Fibroblast of lung (primary cell): ENCODE measurements at regions not wholly inside any gene's neighbourhood (a gene's known extent, or its start where the extent isn't known, plus 50 kb on each side); places are given as distances from the start of the nearest gene placed in this dataset.

Experiments used
- DNase-seq, 2 donors: peaks; one replicate each; pipeline versions ENCODE4 v3.0.0 to v3.0.0-alpha.2; 2010; ENCODE audit warnings: low read depth in 2 of 2
- H2AFZ ChIP-seq: 2 replicates; pipeline ENCODE4 v1.5.1; 2012; ENCODE audit warnings: low read length, control low read depth, inconsistent platforms
- H3K27ac ChIP-seq: 2 replicates; pipeline ENCODE4 v1.5.1; 2011; ENCODE audit warnings: low read length, control low read depth; ENCODE audit not compliant: insufficient read depth
- H3K27me3 ChIP-seq: 2 replicates; pipeline ENCODE4 v1.5.1; 2011; ENCODE audit warnings: mild to moderate bottlenecking, low read length; ENCODE audit not compliant: control insufficient read depth, insufficient read depth
- H3K36me3 ChIP-seq: 2 replicates; pipeline ENCODE4 v1.5.1; 2011; ENCODE audit warnings: low read length; ENCODE audit not compliant: control insufficient read depth, insufficient read depth
- H3K4me1 ChIP-seq: 2 replicates; pipeline ENCODE4 v1.5.1; 2011; ENCODE audit warnings: low read length; ENCODE audit not compliant: control insufficient read depth, insufficient read depth; ENCODE audit errors: extremely low read depth
- H3K4me2 ChIP-seq: 2 replicates; pipeline ENCODE4 v1.5.1; 2011; ENCODE audit warnings: low read length, control low read depth; ENCODE audit not compliant: insufficient read depth; ENCODE audit errors: extremely low read depth
- H3K4me3 ChIP-seq, 4 experiments: fragments of 200-600 bp in 1 of 4; sonication (generic) in 1 of 4; replicated peaks in 1 of 4; 2 replicates each; pipeline ENCODE4 v1.5.1; 2011 to 2016; ENCODE audit warnings: low read length in 4 of 4, low read depth in 3 of 4, mild to moderate bottlenecking in 3 of 4, control low read depth in 2 of 4, inconsistent platforms in 1 of 4, mixed read lengths in 1 of 4; ENCODE audit not compliant: insufficient read depth in 1 of 4; ENCODE audit errors: control extremely low read depth in 1 of 4
- H3K79me2 ChIP-seq: 2 replicates; pipeline ENCODE4 v1.5.1; 2012; ENCODE audit warnings: mild to moderate bottlenecking, low read length, inconsistent platforms; ENCODE audit not compliant: control insufficient read depth, insufficient read depth
- H3K9ac ChIP-seq: 2 replicates; pipeline ENCODE4 v1.5.1; 2011; ENCODE audit warnings: mild to moderate bottlenecking, low read length, control low read depth; ENCODE audit not compliant: insufficient read depth
- H3K9me3 ChIP-seq: 2 replicates; pipeline ENCODE4 v1.5.1; 2012; ENCODE audit warnings: low read depth, low read length; ENCODE audit not compliant: control insufficient read depth, insufficient read depth
- H4K20me1 ChIP-seq: 2 replicates; pipeline ENCODE4 v1.5.1; 2011; ENCODE audit warnings: low read length; ENCODE audit not compliant: control insufficient read depth, insufficient read depth; ENCODE audit errors: extremely low read depth
- EZH2 ChIP-seq: IDR thresholded peaks from 2 replicates; pipeline ENCODE4 v1.5.1; 2012; ENCODE audit warnings: low read length, control low read depth, mild to moderate bottlenecking; ENCODE audit errors: missing control alignments
- TF ChIP-seq, protein P1 (sequence below), 2 donors: IDR thresholded peaks in 1 of 2; conservative IDR thresholded peaks in 1 of 2; 1 replicate in 1 of 2; 2 replicates in 1 of 2; pipeline ENCODE4 v1.5.1; 2011 to 2012; ENCODE audit warnings: low read length in 2 of 2, control low read depth in 1 of 2, inconsistent platforms in 1 of 2, low read depth in 1 of 2, mild to moderate bottlenecking in 1 of 2

DNA sequence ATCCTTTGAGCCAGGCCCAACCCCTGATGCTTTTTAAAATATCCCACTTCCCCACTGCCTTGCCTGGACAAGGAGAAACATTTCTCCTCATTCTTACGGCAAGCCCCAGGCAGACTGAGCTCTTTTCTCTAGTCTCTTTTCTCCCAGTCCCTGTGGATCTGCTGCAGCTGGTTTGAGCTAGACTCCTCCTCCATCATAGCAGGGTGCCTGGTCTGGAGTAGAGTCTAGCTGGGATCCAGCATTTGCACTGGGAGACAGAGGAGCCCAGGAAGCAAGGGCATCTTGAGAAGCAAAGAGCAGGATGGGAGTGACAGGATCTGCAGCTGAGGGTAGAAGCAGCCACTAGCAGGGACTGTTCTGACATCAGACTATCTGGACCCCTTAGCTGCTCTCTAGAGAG lies 562.3 kb upstream of the COBL start:
- no peak for DNase-seq
- Histone ChIP-seq H3K27ac (no peak overlapping the region), H3K79me2 (no peaks in the 10 kb centered on the region), H3K9me3 (no peaks in the 10 kb centered on the region), H3K4me2 (no peak overlapping the region), H3K36me3 (no peaks in the 10 kb centered on the region), H3K4me1 (no peaks in the 10 kb centered on the region), H3K9ac (no peak overlapping the region), H2AFZ (no peak overlapping the region), H4K20me1 (no peaks in the 10 kb centered on the region), H3K27me3 (no peaks in the 10 kb centered on the region), H3K4me3 (no peak overlapping the region)
- TF ChIP-seq, protein P1, sequence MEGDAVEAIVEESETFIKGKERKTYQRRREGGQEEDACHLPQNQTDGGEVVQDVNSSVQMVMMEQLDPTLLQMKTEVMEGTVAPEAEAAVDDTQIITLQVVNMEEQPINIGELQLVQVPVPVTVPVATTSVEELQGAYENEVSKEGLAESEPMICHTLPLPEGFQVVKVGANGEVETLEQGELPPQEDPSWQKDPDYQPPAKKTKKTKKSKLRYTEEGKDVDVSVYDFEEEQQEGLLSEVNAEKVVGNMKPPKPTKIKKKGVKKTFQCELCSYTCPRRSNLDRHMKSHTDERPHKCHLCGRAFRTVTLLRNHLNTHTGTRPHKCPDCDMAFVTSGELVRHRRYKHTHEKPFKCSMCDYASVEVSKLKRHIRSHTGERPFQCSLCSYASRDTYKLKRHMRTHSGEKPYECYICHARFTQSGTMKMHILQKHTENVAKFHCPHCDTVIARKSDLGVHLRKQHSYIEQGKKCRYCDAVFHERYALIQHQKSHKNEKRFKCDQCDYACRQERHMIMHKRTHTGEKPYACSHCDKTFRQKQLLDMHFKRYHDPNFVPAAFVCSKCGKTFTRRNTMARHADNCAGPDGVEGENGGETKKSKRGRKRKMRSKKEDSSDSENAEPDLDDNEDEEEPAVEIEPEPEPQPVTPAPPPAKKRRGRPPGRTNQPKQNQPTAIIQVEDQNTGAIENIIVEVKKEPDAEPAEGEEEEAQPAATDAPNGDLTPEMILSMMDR (conservative IDR thresholded peaks at IDR 0.05 in 1 of 2, IDR thresholded peaks at IDR 0.05 in 1 of 2; ENCODE audit: low read depth in 1 of 2, low read length in 2 of 2), result no peak
- TF ChIP-seq EZH2, result no peak

DNA sequence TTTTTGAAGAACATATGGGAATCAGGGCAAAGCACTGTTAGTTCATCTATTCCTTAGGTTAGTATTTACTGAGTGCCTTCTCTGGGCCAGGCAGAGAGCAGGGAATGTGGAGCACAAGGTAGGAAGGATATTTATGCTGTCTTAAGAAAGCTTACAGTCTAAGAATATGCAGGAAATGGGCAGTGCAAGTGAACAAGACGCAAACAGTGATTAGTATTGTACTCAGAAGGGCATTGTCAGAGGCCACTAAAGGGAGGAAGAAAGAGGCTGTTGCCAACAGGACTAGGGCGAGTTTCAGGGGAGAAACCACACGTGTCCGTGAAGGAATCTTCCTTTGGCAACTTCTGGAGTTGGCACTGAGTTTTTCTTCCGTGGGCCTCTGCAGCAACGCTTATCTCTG lies 552.8 kb upstream of the COBL start:
- DNase-seq, result no peak
- no peaks in the 10 kb centered on the region for H3K9me3 ChIP-seq

DNA sequence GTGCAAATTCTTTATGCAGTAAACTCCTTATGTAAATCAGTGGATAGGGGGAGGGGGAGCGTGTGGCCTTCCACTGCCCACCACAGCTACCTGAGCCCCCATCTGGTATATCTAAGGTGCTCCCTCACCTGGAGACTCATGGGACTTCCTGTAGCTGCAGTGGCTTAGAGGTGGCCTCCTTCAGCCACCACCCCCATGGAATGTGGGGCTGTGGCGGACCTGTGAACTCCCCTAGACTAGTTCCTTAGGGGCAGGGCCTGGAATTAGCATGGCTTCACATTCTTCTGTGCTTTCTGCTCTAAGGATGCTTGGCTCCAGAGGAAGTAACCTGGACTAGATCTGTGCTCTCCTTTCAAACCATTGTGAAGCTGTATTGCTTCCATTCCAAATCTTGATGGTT lies 550.5 kb upstream of the COBL start:
- Histone ChIP-seq H4K20me1 (no peaks in the 10 kb centered on the region), H3K36me3 (no peaks in the 10 kb centered on the region), H3K9me3 (no peaks in the 10 kb centered on the region), H3K4me2 (no peak overlapping the region), H3K9ac (no peak overlapping the region), H3K79me2 (no peaks in the 10 kb centered on the region), H3K4me3 (no peak overlapping the region), H3K4me1 (no peaks in the 10 kb centered on the region), H2AFZ (no peak overlapping the region), H3K27ac (no peak overlapping the region), H3K27me3 (no peaks in the 10 kb centered on the region)
- TF ChIP-seq EZH2, result no peak
- TF ChIP-seq, protein P1 (conservative IDR thresholded peaks at IDR 0.05 in 1 of 2, IDR thresholded peaks at IDR 0.05 in 1 of 2; ENCODE audit: low read depth in 1 of 2, low read length in 2 of 2), result no peak
- no peak for DNase-seq

More for the DNA sequence above, 552.8 kb upstream of the COBL start:
- Histone ChIP-seq H3K4me2 (no peak overlapping the region), H2AFZ (no peak overlapping the region), H3K27ac (no peak overlapping the region), H4K20me1 (no peaks in the 10 kb centered on the region), H3K79me2 (no peaks in the 10 kb centered on the region), H3K9ac (no peak overlapping the region), H3K4me3 (no peak overlapping the region), H3K4me1 (no peaks in the 10 kb centered on the region), H3K27me3 (no peaks in the 10 kb centered on the region), H3K36me3 (no peaks in the 10 kb centered on the region)
- TF ChIP-seq, protein P1 (conservative IDR thresholded peaks at IDR 0.05 in 1 of 2, IDR thresholded peaks at IDR 0.05 in 1 of 2; ENCODE audit: low read depth in 1 of 2, low read length in 2 of 2), result no peak
- no peak for TF ChIP-seq EZH2
